ENCODE measurements at regions not wholly inside any gene's neighbourhood (a gene's known extent, or its start where the extent isn't known, plus 50 kb on each side); places are given as distances from the start of the nearest gene placed in this dataset.

DNA sequence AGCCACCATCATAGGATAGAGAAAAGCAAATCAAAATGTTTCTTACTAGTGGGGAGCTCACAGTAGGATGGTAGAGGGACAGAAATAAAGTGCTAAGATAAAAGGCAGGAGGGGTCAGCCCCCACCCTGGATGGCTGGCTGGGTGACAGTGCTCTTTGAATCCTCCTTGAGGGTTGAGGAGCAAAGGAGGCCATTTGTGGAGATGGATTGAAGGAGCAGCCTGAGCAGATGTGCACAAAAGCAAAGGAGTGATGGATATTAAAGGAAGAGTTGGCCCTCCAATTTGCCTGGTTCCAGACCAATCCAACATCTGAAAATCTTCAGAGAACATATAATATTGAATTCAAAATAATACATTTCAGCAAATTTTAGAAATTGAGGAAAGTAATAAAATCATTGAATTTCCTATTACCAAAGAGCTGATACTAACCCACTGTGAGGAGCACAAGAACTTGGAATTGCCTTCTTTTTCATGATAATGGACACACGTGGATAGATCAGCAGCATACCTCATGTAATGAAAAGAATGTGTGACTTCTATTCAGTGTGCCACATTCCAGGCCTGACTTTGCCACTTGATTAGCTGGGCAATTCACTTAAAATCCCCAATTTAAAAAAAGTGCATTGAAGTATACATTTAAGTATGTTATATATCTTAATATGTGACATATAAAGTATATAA is 287.0 kb downstream of the FAT3 start:
- TF ChIP-seq, protein P1, sequence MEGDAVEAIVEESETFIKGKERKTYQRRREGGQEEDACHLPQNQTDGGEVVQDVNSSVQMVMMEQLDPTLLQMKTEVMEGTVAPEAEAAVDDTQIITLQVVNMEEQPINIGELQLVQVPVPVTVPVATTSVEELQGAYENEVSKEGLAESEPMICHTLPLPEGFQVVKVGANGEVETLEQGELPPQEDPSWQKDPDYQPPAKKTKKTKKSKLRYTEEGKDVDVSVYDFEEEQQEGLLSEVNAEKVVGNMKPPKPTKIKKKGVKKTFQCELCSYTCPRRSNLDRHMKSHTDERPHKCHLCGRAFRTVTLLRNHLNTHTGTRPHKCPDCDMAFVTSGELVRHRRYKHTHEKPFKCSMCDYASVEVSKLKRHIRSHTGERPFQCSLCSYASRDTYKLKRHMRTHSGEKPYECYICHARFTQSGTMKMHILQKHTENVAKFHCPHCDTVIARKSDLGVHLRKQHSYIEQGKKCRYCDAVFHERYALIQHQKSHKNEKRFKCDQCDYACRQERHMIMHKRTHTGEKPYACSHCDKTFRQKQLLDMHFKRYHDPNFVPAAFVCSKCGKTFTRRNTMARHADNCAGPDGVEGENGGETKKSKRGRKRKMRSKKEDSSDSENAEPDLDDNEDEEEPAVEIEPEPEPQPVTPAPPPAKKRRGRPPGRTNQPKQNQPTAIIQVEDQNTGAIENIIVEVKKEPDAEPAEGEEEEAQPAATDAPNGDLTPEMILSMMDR (IDR thresholded peaks at IDR 0.05), result no peak
- TF ChIP-seq POLR2A (IDR thresholded peaks at IDR 0.05), result no peak
- no peak for TF ChIP-seq EP300 (IDR thresholded peaks at IDR 0.05)
